Caco-2 (cell line): ENCODE measurements at regions not wholly inside any gene's neighbourhood (a gene's known extent, or its start where the extent isn't known, plus 50 kb on each side); places are given as distances from the start of the nearest gene placed in this dataset.

Source experiments
- BruUV-seq: library from RNA; stranded (reverse); fragments of 400-500 nt; replicated peaks from 2 replicates; lab custom pipeline; 2021; lab: Mats Ljungman, UMichigan
- CTCF ChIA-PET: fragments of 300-600 bp; sonication (Branson Sonifier 250); formaldehyde crosslinking; loops from one replicate; lab custom pipeline; 2022; ENCODE audit warnings: antibody characterized with exemption; lab: Charles Lee
- POLR2A ChIA-PET: fragments of 300-600 bp; sonication (Branson Sonifier 250); formaldehyde crosslinking; loops from one replicate; lab custom pipeline; 2022; ENCODE audit warnings: antibody characterized with exemption; lab: Charles Lee
- DNase-seq, 2 experiments: peaks; one replicate each; pipeline versions ENCODE4 v3.0.0 to v3.0.0-alpha.2; 2020 to 2022
- H3K27me3 ChIP-seq: replicated peaks from 2 replicates; pipeline ENCODE4 v1.6.0; 2011; ENCODE audit warnings: low read length; ENCODE audit not compliant: control insufficient read depth, insufficient read depth
- H3K36me3 ChIP-seq: 2 replicates; pipeline ENCODE4 v1.5.1; 2011; ENCODE audit warnings: low read length; ENCODE audit not compliant: control insufficient read depth, insufficient read depth
- H3K4me1 ChIP-seq: fragments of 250-450 bp; sonication (Bioruptor Pico); 2 replicates; pipeline ENCODE4 v1.5.1; 2020; ENCODE audit warnings: mild to moderate bottlenecking
- H3K4me3 ChIP-seq: 2 replicates; pipeline ENCODE4 v1.5.1; 2011; ENCODE audit warnings: low read depth, mild to moderate bottlenecking, control low read depth, low read length
- H3K9me3 ChIP-seq: fragments of 250-450 bp; sonication (Bioruptor Pico); 2 replicates; pipeline ENCODE4 v1.5.1; 2020; ENCODE audit warnings: mild to moderate bottlenecking, moderate library complexity
- H3K27ac Mint-ChIP-seq: one replicate; pipeline ENCODE4 v1.8.0; 2022; ENCODE audit warnings: mixed read lengths; ENCODE audit not compliant: unreplicated experiment
- H3K27me3 Mint-ChIP-seq: one replicate; pipeline ENCODE4 v1.8.0; 2022; ENCODE audit warnings: mixed read lengths; ENCODE audit not compliant: insufficient read depth, unreplicated experiment
- H3K36me3 Mint-ChIP-seq: one replicate; pipeline ENCODE4 v1.8.0; 2022; ENCODE audit warnings: mild to moderate bottlenecking, mixed read lengths; ENCODE audit not compliant: insufficient read depth, unreplicated experiment
- H3K4me1 Mint-ChIP-seq: one replicate; pipeline ENCODE4 v1.8.0; 2022; ENCODE audit warnings: low read depth, mixed read lengths; ENCODE audit not compliant: unreplicated experiment
- H3K4me3 Mint-ChIP-seq: one replicate; pipeline ENCODE4 v1.8.0; 2022; ENCODE audit warnings: mild to moderate bottlenecking, moderate library complexity, mixed read lengths; ENCODE audit not compliant: unreplicated experiment
- H3K9me3 Mint-ChIP-seq: one replicate; pipeline ENCODE4 v1.8.0; 2022; ENCODE audit warnings: mixed read lengths; ENCODE audit not compliant: unreplicated experiment
- intact Hi-C: fragments of 100-400 bp; cut with micrococcal nuclease; formaldehyde crosslinking; loops from one replicate; pipeline ENCODE4 v1.10.0; 2022; ENCODE audit not compliant: unreplicated experiment
- TF ChIP-seq, protein P1 (sequence below), 2 experiments: fragments of 200-600 bp in 1 of 2; IDR thresholded peaks; 1 replicate in 1 of 2; 2 replicates in 1 of 2; pipeline versions ENCODE4 v1.5.1 to v1.8.0; 2011 to 2022; ENCODE audit warnings: antibody characterized with exemption in 1 of 2, control low read depth in 1 of 2, inconsistent platforms in 1 of 2, low read depth in 1 of 2, low read length in 1 of 2, mild to moderate bottlenecking in 1 of 2, moderate library complexity in 1 of 2; ENCODE audit not compliant: insufficient read depth in 1 of 2, severe bottlenecking in 1 of 2, unreplicated experiment in 1 of 2

DNA sequence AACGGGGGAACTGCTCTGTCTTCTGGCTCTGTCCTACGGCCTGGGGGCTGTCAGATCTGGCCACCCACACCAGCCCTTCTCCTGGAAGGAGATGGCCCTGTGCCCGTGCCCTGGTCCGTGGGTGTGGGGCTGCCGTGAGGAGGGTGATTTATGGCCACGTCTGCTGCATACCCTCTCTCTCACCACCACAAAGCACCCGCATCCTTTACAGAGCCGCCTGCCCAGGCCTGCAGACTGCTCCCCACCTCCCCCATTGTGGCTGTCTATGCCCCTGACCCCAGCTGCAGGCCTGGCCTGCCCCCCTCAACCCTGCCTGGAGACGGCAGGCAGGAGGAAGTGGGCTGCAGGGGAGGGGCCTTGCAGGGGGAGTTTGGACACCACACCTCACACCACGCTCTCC, 72.7 kb upstream of the GATA5 start:
- ChIA-PET POLR2A (no interaction called here), CTCF (interaction anchor here (0.6 kb wide), 1 partner anchor 310 kb away, joined by 4 read pairs; no protein-coding TSS in a partner anchor)
- Histone ChIP-seq H3K36me3 (no peaks in the 10 kb centered on the region), H3K4me3 (no peak overlapping the region), H3K27me3 (peaks cover 2% of the 10 kb centered on the region), H3K9me3 (peaks cover 11% of the 10 kb centered on the region), H3K4me1 (peaks cover 6% of the 10 kb centered on the region; the same call in 1 of the 2 replicates)
- H3K36me3 Mint-ChIP-seq = no peaks in the 10 kb centered on the region
- H3K4me1 Mint-ChIP-seq = peaks cover 7% of the 10 kb centered on the region
- H3K27me3 Mint-ChIP-seq = peaks cover 8% of the 10 kb centered on the region
- H3K4me3 Mint-ChIP-seq = no peak overlapping the region
- H3K27ac Mint-ChIP-seq = no peak overlapping the region
- TF ChIP-seq, protein P1, sequence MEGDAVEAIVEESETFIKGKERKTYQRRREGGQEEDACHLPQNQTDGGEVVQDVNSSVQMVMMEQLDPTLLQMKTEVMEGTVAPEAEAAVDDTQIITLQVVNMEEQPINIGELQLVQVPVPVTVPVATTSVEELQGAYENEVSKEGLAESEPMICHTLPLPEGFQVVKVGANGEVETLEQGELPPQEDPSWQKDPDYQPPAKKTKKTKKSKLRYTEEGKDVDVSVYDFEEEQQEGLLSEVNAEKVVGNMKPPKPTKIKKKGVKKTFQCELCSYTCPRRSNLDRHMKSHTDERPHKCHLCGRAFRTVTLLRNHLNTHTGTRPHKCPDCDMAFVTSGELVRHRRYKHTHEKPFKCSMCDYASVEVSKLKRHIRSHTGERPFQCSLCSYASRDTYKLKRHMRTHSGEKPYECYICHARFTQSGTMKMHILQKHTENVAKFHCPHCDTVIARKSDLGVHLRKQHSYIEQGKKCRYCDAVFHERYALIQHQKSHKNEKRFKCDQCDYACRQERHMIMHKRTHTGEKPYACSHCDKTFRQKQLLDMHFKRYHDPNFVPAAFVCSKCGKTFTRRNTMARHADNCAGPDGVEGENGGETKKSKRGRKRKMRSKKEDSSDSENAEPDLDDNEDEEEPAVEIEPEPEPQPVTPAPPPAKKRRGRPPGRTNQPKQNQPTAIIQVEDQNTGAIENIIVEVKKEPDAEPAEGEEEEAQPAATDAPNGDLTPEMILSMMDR (IDR thresholded peaks at IDR 0.05; ENCODE audit: insufficient read depth in 1 of 2, low read depth in 1 of 2, low read length in 1 of 2, severe bottlenecking in 1 of 2, unreplicated experiment in 1 of 2) = no peak
- BruUV-seq = no TSS peak
- DNase-seq = no peak
- no peaks in the 10 kb centered on the region for H3K9me3 Mint-ChIP-seq
- intact Hi-C loops = no loop called here

DNA sequence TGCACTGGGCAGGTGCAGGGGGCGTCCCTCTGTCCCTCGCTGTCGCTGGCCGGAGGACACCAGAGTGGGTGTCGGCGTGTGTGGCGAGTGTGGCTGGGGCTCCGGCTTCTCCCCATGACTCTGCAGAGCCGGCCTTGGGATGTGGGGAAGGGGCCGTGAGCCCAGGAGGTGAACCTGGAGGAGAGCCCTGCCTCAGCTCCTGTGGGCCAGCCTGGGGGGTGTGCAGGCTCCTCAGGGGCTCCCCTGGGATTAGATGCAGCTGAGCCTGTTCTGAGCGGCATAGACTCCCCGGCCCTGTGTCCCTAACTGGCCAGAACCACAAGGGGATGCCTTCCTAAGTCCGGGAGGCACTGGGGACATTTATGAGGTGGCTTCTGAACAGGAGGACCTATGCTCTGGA, 73.2 kb upstream of the GATA5 start:
- Histone ChIP-seq H3K4me1 (peaks cover 6% of the 10 kb centered on the region; the same call in 1 of the 2 replicates), H3K27me3 (peaks cover 2% of the 10 kb centered on the region), H3K4me3 (no peak overlapping the region), H3K9me3 (peaks cover 11% of the 10 kb centered on the region), H3K36me3 (no peaks in the 10 kb centered on the region)
- Mint-ChIP-seq H3K4me3 (no peak overlapping the region), H3K27ac (no peak overlapping the region), H3K36me3 (no peaks in the 10 kb centered on the region), H3K4me1 (peaks cover 7% of the 10 kb centered on the region), H3K27me3 (peaks cover 8% of the 10 kb centered on the region), H3K9me3 (no peaks in the 10 kb centered on the region)
- BruUV-seq = no TSS peak
- TF ChIP-seq, protein P1 (IDR thresholded peaks at IDR 0.05; ENCODE audit: insufficient read depth in 1 of 2, low read depth in 1 of 2, low read length in 1 of 2, severe bottlenecking in 1 of 2, unreplicated experiment in 1 of 2) = no peak
- POLR2A ChIA-PET = no interaction called here
- intact Hi-C loops = no loop called here
- DNase-seq = no peak
- CTCF ChIA-PET = no interaction called here

DNA sequence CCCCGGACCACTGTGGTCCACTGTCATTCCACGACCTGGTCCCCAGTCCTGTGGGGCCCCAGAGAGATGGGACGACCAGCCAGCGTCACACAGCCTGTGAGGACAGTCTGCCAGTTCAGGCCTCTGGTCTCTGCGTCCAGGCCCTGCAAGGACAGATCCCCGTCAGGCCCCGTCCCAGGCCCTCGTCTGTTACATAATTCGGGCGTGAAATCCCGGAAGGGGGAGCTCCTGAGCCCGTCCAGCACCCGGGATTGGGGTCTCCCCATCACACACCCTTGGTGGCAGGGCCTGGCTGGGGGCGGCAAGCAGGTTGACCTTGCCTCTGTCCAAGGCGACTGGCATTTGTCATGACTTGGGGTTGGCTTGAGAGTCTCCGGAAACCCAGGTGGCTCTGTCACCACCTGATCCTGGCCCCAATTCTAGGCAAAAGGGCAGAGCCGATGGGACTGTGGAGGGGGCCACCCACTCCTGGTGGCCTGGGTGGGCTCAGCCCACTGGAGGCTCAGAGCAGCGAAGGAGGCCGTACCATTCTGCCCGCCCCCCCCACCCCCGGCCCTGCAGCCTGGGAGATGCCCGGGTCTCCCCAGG, 73.8 kb upstream of the GATA5 start:
- CTCF ChIA-PET = no interaction called here

More for the DNA sequence above, 73.8 kb upstream of the GATA5 start:
- peaks cover 5% of the 10 kb centered on the region for H3K9me3 ChIP-seq
- Mint-ChIP-seq H3K36me3 (no peaks in the 10 kb centered on the region), H3K9me3 (no peaks in the 10 kb centered on the region), H3K27me3 (peaks cover 9% of the 10 kb centered on the region), H3K27ac (no peak overlapping the region), H3K4me1 (peaks cover 7% of the 10 kb centered on the region), H3K4me3 (no peak overlapping the region)
- H3K4me1 ChIP-seq = peaks cover 6% of the 10 kb centered on the region; the same call in 1 of the 2 replicates
- peaks cover 2% of the 10 kb centered on the region for H3K27me3 ChIP-seq
- no peak for DNase-seq
- H3K36me3 ChIP-seq = no peaks in the 10 kb centered on the region
- intact Hi-C loops = no loop called here
- POLR2A ChIA-PET = no interaction called here
- TF ChIP-seq, protein P1 (IDR thresholded peaks at IDR 0.05; ENCODE audit: insufficient read depth in 1 of 2, low read depth in 1 of 2, low read length in 1 of 2, severe bottlenecking in 1 of 2, unreplicated experiment in 1 of 2) = no peak
- H3K4me3 ChIP-seq = no peak overlapping the region
- no TSS peak for BruUV-seq
